GM19372 (cell line): ENCODE measurements at regions not wholly inside any gene's neighbourhood (a gene's known extent, or its start where the extent isn't known, plus 50 kb on each side); places are given as distances from the start of the nearest gene placed in this dataset.

ENCODE experiments used
- ATAC-seq: cut with Tn5 transposase; IDR thresholded peaks from one replicate; pipeline ENCODE4 v1.9.1; 2021; ENCODE audit warnings: mild to moderate bottlenecking, low read depth, moderate library complexity; ENCODE audit not compliant: unreplicated experiment

DNA sequence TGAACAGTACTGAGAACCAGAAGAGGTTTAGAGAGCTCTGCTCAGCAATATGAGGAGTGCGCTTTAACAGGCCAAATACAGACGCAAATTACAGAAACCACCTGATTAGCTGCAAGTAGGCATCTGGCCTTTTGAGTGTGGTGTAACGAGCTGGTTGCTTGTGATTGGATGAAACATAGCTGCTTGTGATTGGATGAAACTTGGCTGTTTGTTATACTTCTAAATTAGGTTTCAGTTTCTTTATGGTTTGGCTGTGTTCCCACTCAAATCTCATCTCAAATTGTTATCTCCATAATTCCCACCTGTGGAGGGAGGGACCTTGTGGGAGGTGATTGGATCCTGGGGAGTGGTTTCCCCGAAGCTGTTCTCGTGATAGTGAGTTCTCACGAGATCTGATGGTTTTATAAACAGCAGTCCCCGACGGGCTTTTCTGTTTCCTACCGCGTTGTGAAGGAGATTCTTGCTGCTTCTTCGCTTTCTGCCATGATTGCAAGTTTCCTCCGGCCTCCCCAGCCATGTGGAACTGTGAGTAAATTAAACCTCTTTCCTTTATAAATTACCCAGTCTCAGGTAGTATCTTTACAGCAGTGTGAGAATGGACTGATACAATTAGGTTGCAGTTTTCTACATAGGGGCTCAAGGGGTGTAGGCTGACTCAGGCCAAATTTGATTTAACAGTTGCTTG lies 655.9 kb upstream of the MAN1A1 start:
- ATAC-seq = no peak

DNA sequence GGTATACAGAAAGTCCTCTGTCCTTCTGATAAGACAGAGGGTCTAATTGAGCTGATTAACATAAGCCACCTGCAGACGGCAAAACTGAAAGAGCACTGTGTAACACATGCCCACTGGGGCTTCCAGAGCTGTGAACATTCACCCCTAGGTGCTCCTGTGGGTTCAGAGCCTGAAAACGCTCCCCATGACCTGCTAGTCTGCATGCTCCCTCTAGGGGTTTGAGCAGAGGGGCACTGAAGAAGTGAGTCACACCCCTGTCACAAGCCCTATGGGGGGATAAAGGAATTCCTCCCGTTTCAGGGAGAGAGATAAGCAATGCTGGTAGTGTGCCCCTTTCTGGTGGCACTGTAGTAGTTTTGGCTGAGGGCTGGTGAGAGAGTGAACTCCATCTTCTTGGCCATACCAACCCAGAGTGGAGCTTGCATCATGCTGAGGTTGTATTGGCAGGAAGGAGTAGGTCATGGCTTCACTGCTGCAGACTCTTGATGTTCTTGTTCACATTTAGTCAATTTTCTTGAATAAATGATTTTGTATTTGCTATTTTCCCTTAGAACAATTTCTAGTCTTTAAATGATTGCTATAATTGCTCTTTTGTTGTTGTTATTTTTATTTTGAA lies 637.5 kb upstream of the MAN1A1 start:
- ATAC-seq = no peak

DNA sequence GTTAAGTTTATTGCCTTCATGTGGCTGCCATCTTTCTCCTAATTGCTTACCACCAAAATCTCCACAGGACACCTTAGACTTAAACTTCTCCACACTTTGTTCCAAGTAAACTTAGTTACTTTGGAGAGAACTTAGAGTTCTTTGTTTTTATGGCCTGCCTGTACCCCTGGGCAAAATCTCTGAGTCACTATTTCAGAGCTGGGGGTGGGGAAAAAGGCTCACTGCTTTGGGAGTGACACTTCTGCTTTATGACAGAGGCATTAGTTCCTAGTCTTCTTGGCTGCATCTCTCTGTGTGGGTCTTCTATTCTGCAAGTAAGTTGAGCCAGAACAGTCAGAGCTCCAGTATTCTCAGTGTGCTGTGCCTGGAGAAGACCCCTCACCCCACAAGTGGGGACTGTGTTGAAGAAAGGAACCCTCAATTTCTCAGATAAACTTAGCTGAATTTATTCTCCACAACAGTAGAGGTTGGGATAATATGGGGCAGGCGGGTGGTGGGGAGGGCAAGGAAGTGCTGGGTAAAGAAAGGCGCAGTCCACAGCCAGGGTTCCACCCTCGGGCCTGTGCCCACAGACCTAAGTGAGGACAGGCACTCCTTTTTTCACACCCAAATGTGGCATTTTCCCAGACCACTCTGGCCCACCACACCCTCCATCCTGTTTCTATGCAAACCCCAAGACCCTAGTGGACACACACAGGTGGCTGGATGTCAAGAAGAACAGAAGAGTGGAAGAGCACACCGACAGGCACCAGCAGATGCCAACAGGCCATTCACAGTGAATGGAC lies 636.6 kb upstream of the MAN1A1 start:
- ATAC-seq = no peak

DNA sequence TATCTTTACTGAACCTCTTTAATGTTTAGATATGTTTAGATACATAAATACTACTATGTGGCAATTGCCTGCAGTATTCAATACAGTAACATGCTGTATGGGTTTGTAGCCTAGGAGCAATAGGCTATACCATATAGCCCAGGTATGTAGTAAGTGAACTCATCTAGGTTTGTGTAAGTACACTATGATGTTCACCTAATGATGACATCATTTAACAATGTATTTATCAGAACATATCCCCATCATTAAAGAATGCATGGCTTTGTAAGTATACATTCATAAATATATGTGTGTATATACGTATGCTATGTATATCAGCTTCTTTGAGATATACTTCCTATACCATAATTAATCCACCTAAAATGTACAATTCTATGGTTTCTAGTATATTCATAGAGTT lies 631.2 kb upstream of the MAN1A1 start:
- ATAC-seq = no peak

DNA sequence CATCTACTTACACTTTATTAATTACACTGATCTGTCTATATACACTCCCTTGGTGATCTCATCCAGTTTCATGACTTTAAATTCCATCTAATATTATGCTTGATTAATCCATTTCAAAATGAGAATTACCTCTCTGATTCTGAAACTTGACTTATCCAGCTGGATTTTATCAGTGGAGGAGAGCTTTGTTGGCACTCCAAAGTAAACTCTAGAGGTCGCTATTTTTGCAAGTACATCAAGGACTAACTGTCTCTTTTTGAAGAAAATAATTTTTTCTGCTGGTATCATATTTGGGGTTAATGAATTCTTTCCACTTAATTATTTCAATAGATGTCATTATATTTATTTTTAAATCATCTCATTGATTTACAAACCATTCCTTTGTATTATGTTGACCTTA lies 630.3 kb upstream of the MAN1A1 start:
- no peak for ATAC-seq

DNA sequence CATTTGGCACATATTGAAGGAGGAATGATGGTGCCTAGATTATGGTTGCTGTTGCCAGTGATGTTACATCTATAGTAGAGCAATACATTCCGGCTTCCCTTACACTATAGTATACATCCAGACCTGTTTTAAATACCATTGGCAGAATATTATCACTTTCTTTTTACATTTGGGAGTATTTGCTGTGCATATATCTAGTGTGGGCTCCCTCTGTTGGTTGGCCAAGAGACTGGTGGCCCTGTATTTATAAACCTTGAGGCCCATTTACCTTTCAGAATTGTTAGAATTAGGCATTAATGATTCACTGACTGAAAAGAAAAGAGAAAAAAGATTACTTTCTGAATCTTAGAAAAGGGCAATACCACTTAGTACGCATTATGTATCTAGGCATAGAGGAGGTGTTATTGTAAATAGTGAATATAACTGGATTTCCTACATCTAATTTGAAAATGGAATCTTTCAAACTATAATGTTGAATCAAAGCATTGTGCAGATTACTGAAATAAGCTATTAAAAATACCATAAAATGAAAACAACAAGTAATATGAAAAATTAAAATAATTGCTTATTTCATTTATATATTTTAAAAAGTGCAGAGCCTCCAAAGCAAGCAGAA lies 628.8 kb upstream of the MAN1A1 start:
- peak; percentile 53 for ATAC-seq

DNA sequence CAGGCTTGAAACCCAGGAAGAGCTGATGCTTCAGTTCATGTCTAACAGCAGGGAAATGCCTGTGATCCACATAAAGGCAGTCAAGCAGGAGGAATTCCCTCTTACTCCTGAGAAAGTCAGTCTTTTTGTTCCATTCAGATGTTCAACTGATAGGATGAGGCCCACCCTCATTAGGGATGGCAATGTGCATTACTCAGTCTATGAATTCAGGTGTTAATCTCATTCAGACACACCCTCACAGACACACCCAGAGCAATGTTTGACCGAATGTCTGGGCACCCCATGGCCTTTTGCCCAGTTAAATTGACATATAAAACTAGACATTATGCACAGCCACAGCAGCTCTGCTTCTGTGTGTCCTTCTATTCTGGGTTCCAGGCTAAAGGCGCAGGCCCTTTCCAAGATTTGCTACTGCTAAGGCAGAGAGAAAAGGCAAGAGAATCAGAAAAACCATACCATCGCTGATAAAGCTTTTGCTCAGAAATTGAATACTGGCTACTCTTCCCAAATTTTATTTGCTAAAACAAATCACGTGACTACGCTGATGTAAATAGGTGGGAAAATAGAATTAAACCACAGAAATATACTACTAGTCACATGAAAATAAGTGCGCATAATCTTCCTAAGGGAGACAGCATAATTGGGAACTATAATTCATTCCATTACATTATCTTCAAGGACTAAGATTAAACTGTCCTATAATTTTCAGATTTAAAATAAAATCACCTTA lies 625.0 kb upstream of the MAN1A1 start:
- no peak for ATAC-seq

DNA sequence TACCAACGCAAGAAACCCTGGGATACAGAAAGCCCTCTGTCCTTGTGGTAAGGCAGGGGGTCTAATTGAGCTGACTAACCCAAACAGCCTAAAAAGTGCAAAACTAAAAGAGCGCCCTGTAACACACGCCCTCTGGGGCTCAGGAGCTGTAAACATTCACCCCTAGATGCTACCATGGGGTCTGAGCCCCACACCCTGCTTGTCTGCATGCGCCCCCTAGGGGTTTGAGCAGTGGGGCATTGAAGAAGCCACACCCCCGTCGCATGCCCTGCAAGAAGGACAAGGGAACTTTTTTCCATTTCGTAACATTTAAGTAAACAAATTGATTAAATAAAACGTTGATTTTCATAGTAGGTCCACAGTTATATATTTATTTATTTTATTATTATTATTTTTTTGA lies 616.9 kb upstream of the MAN1A1 start:
- ATAC-seq = peak; percentile 64

DNA sequence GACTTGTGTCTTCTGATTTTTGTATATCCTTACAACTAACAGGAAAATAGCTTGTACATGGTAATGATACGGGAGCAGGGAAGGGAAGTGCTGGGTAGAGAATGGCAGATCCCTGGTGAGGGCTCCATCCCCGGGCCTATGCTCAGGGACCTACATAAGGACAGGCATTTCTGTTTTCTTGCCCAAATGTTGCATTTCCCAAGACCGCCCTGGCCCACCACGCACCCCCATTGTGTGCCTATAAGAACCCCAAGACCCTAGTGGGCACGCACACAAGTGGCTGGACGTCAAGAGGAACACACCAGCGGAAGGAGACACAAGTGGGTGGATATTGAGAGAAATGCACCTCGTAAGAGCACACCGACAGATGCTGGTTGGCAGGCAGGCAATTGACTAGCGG lies 616.3 kb upstream of the MAN1A1 start:
- no peak for ATAC-seq

DNA sequence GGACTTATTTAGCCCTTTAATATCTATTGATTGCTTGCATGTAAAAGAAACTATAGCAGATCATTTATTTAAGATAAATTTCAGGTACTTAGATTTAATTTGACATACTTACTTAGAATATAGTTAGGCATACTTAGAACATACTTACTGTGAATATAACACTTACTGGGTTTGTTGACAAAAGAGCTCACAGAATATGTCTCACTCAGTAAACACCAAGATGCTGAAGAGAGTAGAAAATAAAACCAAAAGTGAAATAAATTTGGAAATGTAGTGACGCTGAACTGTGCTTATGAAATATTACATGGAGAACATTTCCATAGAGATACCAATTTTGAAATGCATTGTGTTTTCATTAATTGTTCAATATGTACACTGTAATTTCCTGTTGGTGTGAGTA lies 615.4 kb upstream of the MAN1A1 start:
- ATAC-seq = no peak

DNA sequence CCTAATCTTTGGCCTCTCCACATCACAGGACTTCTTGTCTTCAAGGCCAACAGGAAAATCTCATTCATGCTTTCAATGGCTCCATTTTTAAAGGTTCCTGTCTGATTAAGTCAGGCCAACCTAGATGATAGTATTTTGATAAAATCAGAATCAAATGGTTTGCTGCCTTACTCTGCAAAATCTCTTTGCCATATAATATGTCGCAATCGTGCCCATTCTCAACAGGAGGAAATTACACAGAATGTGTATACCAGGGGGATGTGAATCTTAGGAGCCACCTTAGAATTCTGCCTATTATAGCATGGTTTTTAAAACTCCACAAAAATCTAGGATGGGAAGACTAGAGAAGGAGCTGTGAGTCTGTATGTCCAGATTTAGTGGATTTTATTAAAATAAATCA lies 612.9 kb upstream of the MAN1A1 start:
- no peak for ATAC-seq

DNA sequence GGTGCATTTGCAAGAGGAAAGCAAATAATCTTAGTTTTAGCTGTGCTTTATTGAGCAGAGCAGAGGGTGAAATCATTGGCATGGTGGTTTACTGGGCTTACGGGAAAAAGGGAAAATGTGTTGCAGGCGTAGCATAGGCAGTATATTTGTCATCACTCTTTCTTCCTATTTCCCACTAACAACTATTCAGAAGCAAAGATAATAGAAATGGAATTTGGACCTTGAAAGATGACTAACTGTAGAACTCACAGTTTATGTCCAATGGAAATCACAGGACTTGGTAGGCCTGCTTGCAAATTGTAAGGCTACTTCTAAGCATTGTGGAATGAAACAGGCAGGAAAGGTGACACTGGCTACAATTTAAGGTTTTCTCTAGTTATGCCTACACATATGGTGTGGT lies 611.9 kb upstream of the MAN1A1 start:
- no peak for ATAC-seq

DNA sequence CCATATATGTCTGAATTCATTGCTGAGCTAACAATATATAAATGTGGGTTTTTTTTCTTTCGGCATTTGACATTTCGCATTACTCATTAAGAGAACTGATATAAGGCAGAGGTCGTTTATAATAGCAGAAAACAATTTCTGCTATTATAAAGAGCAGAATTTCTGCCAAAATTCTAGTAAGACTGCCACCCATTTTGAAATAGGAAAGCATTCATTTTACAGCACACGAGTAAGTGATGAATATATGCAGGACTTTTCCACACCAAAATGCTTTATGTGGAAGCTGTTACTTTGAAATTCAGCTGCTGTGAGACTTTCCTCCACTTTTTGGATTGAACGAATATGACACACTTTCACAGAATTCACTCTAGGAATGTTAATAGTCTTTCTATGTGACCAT lies 610.9 kb upstream of the MAN1A1 start:
- ATAC-seq = no peak

DNA sequence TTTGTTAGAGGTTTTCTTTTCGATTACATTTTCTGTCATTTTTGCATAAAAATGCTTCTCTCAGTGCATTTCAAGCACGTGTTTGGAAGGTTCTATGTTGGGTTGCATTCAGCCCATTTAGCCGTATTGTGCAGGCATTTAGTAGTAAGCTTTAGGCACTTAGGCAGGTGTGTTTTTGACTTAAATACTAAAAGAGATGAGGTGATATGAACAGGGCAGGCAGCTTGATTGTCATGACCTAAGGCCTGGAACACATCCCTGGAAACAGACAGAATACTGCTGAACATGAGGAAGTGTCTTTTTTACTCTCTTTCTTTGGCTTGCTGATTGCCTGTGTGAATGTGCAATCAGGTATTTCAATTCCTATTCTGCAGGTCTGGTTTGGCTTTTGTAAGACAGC lies 610.5 kb upstream of the MAN1A1 start:
- no peak for ATAC-seq

DNA sequence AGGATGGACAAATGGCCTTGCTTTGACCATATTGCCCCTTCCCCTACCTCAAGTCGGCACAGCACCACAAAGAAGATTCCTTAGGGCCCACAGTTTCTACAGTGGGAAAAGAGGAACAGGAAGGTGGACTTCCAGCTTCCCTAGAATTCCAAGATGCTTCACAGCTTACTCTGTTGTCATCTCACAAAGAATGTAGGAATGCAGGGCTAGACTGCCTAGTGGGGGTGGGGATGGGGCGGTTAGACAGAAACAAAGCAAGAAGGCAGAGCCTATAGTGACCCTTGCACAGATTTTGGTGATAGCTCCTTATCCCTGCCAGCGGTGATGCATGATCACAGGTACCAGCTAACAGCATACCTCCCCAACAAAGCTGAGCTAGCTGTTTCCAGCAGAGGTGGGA lies 607.6 kb upstream of the MAN1A1 start:
- no peak for ATAC-seq

DNA sequence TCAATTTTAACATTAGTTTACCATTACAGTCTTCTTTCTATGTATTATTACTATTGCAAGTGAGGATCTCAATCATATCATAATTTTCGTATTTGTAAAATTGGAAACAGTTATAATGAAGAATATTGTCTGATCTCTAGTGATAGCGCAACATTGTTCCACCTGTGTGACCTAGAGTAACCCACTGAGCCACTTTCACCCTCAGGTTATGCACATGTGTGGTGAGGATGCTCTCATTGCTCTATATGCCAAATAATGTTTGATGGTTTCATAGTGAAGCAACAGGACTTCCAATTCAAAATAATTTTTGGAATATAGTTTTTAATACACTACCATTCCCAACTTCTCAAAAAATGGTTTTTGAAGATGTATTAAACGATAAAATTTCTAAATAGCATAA lies 603.1 kb upstream of the MAN1A1 start:
- ATAC-seq = no peak

DNA sequence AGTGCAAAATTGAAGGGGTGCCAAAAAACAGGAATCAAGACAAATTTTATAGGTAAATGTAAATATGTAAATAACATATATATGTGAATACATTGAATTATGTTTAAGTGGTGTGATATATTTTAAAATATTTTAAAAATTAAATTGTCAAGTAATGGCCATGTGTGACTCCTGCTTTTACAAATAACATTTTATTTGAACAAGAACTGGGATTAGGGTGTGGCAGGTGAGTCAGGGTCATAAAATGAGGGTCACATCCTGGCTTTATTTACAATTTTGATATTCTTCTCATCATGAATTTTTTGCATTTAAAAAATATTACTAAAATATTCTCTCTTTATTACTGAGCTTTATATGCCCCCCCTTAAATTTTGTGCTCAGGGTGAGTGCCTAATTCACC lies 601.1 kb upstream of the MAN1A1 start:
- no peak for ATAC-seq

DNA sequence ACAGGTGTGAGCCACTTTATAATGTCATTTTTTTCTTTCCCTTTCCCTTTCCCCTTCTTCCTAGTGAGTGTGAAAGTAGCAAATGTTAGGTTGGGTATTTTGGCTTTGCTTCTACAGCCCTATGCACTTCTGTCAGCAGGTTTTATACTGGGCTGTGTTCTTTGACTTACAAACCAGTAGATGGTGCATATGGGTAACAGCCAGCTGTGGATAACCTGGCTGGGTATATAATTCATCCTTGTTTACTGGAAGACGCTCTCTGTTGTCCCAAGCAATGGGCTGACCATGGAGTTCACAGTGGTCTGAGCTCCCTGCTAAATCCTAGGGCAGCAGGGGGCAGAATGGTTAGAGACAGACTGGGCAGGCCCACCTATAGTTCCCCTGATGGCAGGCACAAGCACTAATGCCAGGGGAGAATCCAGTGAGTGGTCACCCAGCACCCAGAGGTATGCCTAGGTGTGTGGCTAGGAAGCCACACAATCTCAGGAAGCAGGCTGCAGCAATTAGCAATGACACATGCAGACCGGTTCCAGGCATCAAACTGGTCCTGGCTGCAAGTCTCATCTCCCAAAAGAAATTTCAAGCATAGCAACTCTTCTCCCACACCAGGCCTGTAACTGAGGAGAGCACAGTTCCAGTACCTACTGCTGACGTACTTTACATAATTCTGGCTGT lies 592.7 kb upstream of the MAN1A1 start:
- ATAC-seq = no peak

DNA sequence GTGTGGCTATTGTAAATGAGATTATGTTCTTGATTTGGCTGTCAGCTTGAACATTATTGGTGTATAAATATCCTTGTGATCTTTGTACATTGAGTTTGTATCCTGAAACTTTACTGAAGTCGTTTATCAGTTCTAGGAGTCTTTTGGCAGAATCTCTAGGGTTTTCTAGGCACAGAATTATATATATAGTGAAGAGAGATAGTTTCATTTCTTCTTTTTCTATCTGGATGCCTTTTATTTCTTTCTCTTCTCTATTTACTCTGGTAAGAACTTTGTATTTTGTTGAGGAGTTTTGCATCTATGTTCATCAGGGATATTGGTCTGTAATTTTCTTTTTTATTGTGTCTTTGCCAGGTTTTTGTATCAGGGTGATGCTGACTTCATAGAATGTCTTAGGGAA lies 589.2 kb upstream of the MAN1A1 start:
- ATAC-seq = no peak

DNA sequence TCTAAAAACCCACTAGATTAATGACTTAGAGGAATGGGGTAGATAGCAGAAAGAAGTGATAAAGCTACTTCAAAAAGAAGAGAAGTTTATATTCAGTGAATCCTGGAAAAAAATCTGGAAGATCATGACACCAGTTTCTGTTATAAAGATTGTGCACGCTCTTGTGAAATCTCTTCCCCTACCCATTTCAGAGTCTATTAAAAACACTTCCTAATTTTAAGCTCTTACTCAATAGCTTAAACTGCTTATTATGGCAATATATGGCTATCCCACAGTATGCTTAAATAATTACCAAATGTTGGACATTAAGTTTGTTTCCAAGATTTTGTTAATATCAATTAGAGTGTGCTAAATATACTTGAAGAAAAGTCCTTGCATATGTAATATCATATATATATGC lies 585.3 kb upstream of the MAN1A1 start:
- ATAC-seq = no peak
